Activated T-cell treated with anti-CD3 and anti-CD28 coated beads, Interleukin-2, amount 50 U/mL, for 72 hours (primary cell): ENCODE measurements at regions not wholly inside any gene's neighbourhood (a gene's known extent, or its start where the extent isn't known, plus 50 kb on each side); places are given as distances from the start of the nearest gene placed in this dataset.

ENCODE experiments used
- ATAC-seq, 2 donors: fragments of 150-1000 bp; cut with Tn5 transposase; replicated peaks in 1 of 2; 2 replicates each; pipeline ENCODE4 v1.10.0; 2021; ENCODE audit warnings: moderate library complexity in 2 of 2, mild to moderate bottlenecking in 1 of 2
- DNase-seq, 2 donors: peaks; one replicate each; pipeline ENCODE4 v3.0.0; 2021 to 2022; ENCODE audit warnings: mixed read lengths in 1 of 2
- H3K27ac Mint-ChIP-seq: one replicate; pipeline ENCODE4 v1.8.0; 2022; ENCODE audit warnings: mild to moderate bottlenecking, moderate library complexity, mixed read lengths
- H3K27me3 Mint-ChIP-seq: one replicate; pipeline ENCODE4 v1.8.0; 2022; ENCODE audit warnings: low read depth, mixed read lengths
- H3K36me3 Mint-ChIP-seq, 2 donors: one replicate each; pipeline ENCODE4 v1.8.0; 2022; ENCODE audit warnings: mixed read lengths in 2 of 2, mild to moderate bottlenecking in 1 of 2; ENCODE audit not compliant: insufficient read depth in 2 of 2
- H3K4me1 Mint-ChIP-seq: one replicate; pipeline ENCODE4 v1.8.0; 2022; ENCODE audit warnings: low read depth, mixed read lengths
- H3K4me3 Mint-ChIP-seq, 2 donors: one replicate each; pipeline ENCODE4 v1.8.0; 2022; ENCODE audit warnings: mild to moderate bottlenecking in 2 of 2, mixed read lengths in 2 of 2, moderate library complexity in 2 of 2
- H3K9me3 Mint-ChIP-seq, 2 donors: one replicate each; pipeline ENCODE4 v1.8.0; 2022; ENCODE audit warnings: mixed read lengths in 2 of 2

DNA sequence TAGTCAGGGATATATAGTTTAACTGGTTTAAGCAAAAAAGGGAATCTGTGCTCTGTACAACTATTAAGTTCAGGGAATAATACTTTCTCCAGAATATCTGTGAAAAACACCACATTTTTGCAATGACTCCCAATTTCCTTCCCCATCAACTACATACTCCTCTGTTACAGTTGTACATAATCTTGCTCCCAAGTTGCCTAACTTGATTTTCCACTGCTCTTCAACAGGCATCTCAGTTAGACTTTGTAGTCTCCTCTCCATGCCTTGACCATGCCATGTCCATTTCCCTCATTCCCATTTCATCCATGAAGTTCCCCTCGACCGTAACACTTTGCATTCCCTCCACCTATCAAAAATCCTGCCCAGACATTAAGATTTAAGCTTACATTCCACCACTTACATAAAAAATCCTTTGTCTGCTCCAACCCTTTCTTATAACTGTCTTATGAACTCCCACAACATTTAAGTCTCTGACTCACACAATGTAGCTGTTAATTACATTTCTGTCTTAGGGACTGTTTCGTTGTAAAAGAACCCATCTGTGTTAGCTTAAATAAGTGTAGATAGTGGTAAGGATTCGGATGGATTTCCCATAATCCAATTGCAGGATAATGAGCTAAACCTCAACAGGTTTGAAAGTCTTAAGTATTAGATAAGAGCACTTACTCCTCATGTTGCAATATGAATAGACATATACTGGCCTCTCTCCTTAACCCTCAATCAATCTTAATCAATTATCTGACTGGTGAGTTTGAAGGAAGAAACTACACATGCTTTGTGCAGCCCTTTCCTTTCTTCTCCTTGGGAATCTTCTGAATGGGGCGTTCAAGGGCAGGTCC, 156.5 kb downstream of the PAWR start:
- no peak for ATAC-seq
- Mint-ChIP-seq H3K27ac (no peak overlapping the region), H3K36me3 (no peaks in the 10 kb centered on the region)

DNA sequence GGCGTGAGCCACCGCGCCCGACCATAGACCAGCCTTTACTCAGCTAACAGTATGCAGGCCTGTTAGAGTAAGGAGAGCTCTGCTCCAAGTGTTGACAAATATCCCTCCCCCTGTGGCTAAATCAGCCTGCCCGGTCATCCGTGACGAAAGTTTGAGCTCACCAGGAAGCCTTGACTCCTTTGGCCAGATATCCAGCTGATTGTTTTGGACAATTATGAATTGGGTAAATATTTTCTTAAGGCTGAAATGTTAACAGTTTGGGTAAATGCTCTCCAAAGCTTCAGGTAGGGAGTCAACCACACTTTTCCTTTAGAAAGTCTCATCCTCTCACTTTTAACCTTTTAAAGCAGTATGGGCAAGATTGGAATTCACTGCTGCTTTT, 157.9 kb downstream of the PAWR start:
- no peak overlapping the region for H3K4me3 Mint-ChIP-seq
- H3K9me3 Mint-ChIP-seq = peaks cover 0 to 4% of the 10 kb centered on the region in 2 donors
- H3K27me3 Mint-ChIP-seq = no peaks in the 10 kb centered on the region
- H3K27ac Mint-ChIP-seq = no peak overlapping the region
- no peaks in the 10 kb centered on the region for H3K36me3 Mint-ChIP-seq
- ATAC-seq = no peak
- DNase-seq = no peak
- H3K4me1 Mint-ChIP-seq = no peaks in the 10 kb centered on the region

More for the DNA sequence above, 156.5 kb downstream of the PAWR start:
- DNase-seq = no peak
- H3K27me3 Mint-ChIP-seq = no peaks in the 10 kb centered on the region
- H3K4me3 Mint-ChIP-seq = no peak overlapping the region
- H3K4me1 Mint-ChIP-seq = no peaks in the 10 kb centered on the region
- peaks cover 0 to 3% of the 10 kb centered on the region in 2 donors for H3K9me3 Mint-ChIP-seq

DNA sequence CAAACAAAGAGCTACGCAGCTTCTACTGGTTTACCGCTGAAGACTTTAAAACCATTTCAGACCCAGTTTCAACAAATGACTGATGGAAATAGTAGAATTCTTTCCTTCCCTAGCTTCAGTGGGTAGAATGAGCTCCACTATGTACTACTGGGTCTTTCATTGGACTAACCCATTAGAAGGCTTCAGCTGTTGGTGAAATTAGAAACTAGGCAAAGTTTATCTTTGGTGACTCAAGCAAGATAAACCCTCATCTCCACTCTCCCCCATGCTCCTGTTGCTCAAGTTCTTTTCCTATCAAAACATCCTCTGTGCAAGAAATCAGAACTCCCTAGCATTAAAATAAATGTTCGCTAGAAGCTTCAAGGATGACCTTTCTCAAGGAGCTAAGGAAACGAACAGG, 159.2 kb downstream of the PAWR start:
- Mint-ChIP-seq H3K9me3 (peaks cover 0 to 4% of the 10 kb centered on the region in 2 donors), H3K4me1 (no peaks in the 10 kb centered on the region), H3K27ac (no peak overlapping the region), H3K36me3 (no peaks in the 10 kb centered on the region), H3K4me3 (no peak overlapping the region), H3K27me3 (no peaks in the 10 kb centered on the region)
- ATAC-seq (no peak), DNase-seq (no peak)

DNA sequence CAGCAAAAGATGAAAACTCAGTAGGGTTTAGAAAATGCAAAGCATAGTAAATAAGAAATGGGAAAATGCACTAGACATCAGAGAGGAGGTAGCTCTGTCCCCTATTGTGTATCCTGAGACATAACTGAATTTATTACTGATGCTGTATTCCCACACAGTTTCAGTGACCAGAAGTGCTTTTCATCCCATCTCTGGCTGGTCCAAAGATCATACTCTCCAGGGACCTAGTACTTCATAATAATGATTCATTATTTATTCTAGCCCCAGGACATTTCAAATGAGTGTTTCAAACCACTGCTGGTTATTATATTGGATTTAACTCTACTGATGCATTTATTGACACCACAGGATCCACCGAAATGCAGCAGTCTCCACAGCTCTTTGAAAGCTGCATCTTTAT, 163.3 kb downstream of the PAWR start:
- no peak for DNase-seq
- ATAC-seq = no peak
- H3K4me1 Mint-ChIP-seq = no peaks in the 10 kb centered on the region

DNA sequence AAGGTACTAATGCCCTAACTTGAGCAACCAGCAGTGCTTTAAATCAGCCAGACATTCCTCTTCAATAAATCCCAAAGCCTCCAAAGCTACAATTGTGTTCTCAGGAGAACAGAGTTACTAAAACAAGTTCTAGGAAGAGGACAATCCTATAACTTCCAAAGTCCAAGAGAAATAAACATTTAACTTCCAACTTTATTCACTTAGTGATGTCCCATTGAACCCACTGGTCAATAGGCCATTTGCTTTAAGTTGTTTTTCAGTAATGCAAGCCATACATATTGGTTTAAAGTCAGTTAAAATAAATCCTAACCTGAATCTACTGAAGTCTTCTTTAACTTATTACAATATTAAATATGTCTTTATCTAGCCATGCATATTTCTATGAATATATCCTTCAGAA, 165.4 kb downstream of the PAWR start:
- Mint-ChIP-seq H3K27me3 (no peaks in the 10 kb centered on the region), H3K9me3 (peaks cover 0 to 4% of the 10 kb centered on the region in 2 donors), H3K27ac (no peak overlapping the region), H3K36me3 (no peaks in the 10 kb centered on the region), H3K4me1 (no peaks in the 10 kb centered on the region), H3K4me3 (no peak overlapping the region)
- no peak for DNase-seq
- no peak for ATAC-seq

More for the DNA sequence above, 163.3 kb downstream of the PAWR start:
- Mint-ChIP-seq H3K27me3 (no peaks in the 10 kb centered on the region), H3K36me3 (no peaks in the 10 kb centered on the region), H3K4me3 (no peak overlapping the region), H3K27ac (no peak overlapping the region), H3K9me3 (peaks cover 0 to 4% of the 10 kb centered on the region in 2 donors)

DNA sequence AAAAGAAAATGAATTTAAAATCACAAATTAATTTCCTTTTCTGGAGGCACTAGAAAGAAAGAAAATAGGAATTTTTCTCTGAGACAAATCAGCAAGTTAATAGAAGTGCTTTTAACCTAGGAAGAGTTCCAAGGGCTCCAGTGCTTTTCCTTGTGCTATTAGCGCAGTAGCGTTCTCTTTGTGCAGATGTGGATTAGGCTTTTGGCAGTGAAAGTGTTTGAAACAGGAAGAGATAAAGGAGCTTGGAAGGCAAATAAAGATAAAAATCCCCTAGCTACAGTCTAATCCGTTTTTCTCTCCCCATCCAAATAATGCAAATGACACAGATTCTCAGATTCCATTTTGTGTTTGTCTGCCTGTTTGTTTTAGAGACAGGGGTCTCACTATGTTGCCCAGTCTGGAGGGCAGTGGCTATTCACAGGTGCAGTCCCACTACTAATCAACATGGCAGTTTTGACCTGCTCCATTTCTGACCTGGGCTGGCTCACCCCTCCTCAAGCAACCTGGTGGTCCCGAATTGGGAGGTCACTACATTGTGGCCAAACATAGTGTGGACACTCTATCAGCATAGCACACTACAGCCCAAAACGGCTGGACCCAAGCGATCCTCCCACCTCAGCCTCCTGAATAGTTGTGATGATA, 166.1 kb downstream of the PAWR start:
- H3K4me1 Mint-ChIP-seq = no peaks in the 10 kb centered on the region
- DNase-seq (no peak), ATAC-seq (no peak)
- no peaks in the 10 kb centered on the region for H3K36me3 Mint-ChIP-seq
- peaks cover 0 to 4% of the 10 kb centered on the region in 2 donors for H3K9me3 Mint-ChIP-seq
- H3K27me3 Mint-ChIP-seq = no peaks in the 10 kb centered on the region
- no peak overlapping the region for H3K4me3 Mint-ChIP-seq
- H3K27ac Mint-ChIP-seq = no peak overlapping the region

DNA sequence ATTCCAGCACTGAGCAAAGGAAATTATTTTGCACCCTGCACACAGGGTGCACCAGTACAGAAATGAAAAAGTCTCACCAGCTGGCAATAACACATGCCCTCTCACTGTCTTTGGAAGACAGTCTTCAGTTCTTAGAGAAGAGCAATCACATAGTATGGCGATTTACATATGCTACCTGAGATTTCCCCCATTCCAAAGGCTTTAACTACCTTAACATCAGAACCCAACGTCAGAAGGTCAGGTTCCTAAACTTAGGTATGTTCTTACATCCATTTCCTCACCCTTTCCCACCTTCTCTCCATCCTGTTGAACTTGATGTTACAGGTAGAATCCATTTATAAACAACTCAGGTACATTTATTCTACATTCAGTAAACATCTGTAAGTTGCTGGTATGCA, 167.8 kb downstream of the PAWR start:
- Mint-ChIP-seq H3K27me3 (no peaks in the 10 kb centered on the region), H3K36me3 (no peaks in the 10 kb centered on the region), H3K9me3 (no peaks in the 10 kb centered on the region), H3K27ac (no peak overlapping the region), H3K4me3 (no peak overlapping the region), H3K4me1 (no peaks in the 10 kb centered on the region)
- DNase-seq (no peak), ATAC-seq (no peak)

DNA sequence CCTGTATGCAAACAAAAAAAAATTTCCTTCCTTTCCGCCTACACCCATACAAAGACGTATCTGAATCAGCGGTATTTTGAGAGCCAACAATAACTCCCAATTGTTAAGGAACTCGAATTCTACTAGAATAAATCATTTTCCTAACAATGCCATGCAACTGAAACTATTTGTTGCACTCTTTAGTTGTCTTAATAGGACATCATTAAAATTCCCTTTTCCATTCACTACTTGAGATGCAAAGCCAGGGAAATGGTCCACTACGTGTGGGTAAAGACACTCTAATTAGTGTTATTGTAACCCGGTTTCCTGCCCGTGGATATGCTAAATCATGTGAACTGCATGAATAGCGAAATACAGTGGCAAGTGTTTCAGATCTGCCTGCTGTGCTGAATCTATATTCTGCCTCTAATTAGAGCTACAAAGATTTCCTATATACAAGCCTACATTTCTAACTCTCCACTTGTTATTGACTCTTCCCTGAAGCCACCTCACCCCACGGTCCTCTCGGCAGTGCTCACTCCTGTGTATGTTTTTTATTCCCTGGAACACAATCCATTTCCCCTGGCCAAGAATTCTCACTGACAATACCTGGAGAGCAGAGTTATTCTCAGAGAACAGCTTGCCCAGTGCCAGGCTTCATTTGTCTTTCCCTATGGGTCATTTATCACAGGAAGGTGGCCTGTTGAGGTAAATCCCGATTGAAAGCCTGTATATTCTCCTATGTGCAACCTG, 168.3 kb downstream of the PAWR start:
- Mint-ChIP-seq H3K27ac (no peak overlapping the region), H3K9me3 (no peaks in the 10 kb centered on the region)

DNA sequence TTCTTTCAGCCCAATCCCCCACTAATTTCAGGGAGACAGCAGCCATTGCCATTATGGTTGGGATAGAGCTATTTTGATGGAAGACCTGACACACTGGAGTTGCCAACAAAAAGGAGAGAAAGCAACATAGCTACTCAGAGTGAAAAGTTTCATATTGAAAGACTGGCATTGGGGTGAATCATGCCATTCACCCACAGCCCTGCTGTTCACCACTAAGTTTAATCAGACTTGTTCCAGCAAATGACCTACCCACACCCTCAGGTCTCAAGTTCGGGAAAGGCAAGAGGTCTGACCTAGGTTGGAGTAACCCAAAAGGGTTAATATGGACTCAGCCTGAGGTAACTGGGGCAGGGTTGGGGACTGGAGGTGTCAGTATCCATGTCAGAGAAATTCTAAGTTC, 169.2 kb downstream of the PAWR start:
- Mint-ChIP-seq H3K27ac (no peak overlapping the region), H3K36me3 (no peaks in the 10 kb centered on the region), H3K4me3 (no peak overlapping the region), H3K4me1 (no peaks in the 10 kb centered on the region), H3K27me3 (no peaks in the 10 kb centered on the region), H3K9me3 (peaks cover 0 to 4% of the 10 kb centered on the region in 2 donors)
- ATAC-seq (peak in 1 of 2 donors; percentile 23), DNase-seq (no peak)

More for the DNA sequence above, 168.3 kb downstream of the PAWR start:
- no peaks in the 10 kb centered on the region for H3K27me3 Mint-ChIP-seq
- ATAC-seq (no peak), DNase-seq (no peak)
- H3K4me3 Mint-ChIP-seq = no peak overlapping the region
- H3K36me3 Mint-ChIP-seq = no peaks in the 10 kb centered on the region
- no peaks in the 10 kb centered on the region for H3K4me1 Mint-ChIP-seq

DNA sequence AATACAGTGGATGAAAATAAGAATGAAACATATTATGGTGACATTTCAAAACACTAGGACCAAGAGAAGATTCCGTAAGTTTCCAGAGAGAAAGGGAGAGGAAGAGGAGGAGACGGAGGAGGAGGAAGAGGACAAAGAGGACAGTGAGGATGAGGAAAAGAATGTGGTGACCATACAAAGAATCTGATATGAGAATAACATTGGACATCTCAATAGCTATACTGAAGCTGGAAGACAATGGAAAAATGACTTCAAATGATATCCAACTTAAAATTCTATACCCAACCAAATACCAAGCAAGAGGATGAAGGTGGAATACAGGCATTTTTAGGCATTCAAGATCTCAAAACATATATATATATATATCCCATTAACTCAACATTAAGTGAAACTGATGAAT, 173.4 kb downstream of the PAWR start:
- peaks cover 3 to 6% of the 10 kb centered on the region in 2 donors for H3K36me3 Mint-ChIP-seq
- ATAC-seq (no peak), DNase-seq (no peak)
- H3K27me3 Mint-ChIP-seq = no peaks in the 10 kb centered on the region
- no peaks in the 10 kb centered on the region for H3K4me1 Mint-ChIP-seq
- peaks cover 7 to 12% of the 10 kb centered on the region in 2 donors for H3K9me3 Mint-ChIP-seq
- H3K4me3 Mint-ChIP-seq = no peak overlapping the region
- H3K27ac Mint-ChIP-seq = no peak overlapping the region

DNA sequence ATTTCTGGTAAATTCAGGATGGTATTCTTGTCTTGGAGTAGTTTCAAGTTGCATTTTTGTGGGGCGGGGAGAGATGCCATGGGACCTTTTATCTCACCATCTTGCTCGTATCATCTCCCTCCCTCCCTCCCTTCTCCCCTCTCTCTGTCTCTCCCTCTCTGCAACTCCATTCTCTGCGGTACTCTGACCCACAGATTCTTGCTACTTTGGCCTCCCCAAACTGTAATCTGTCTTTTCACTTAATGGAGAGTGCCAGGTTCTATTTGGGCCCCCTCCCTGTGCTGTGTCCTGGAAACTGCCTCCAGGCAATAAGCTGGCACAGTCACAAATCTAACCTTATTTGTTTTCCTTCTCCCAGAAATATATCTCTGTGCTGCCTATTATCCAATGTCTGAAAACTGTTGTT, 175.2 kb downstream of the PAWR start:
- Mint-ChIP-seq H3K36me3 (peaks cover 3 to 6% of the 10 kb centered on the region in 2 donors), H3K27me3 (no peaks in the 10 kb centered on the region), H3K9me3 (peaks cover 7 to 12% of the 10 kb centered on the region in 2 donors), H3K4me1 (no peaks in the 10 kb centered on the region), H3K27ac (no peak overlapping the region), H3K4me3 (no peak overlapping the region)
- no peak for DNase-seq
- no peak for ATAC-seq

DNA sequence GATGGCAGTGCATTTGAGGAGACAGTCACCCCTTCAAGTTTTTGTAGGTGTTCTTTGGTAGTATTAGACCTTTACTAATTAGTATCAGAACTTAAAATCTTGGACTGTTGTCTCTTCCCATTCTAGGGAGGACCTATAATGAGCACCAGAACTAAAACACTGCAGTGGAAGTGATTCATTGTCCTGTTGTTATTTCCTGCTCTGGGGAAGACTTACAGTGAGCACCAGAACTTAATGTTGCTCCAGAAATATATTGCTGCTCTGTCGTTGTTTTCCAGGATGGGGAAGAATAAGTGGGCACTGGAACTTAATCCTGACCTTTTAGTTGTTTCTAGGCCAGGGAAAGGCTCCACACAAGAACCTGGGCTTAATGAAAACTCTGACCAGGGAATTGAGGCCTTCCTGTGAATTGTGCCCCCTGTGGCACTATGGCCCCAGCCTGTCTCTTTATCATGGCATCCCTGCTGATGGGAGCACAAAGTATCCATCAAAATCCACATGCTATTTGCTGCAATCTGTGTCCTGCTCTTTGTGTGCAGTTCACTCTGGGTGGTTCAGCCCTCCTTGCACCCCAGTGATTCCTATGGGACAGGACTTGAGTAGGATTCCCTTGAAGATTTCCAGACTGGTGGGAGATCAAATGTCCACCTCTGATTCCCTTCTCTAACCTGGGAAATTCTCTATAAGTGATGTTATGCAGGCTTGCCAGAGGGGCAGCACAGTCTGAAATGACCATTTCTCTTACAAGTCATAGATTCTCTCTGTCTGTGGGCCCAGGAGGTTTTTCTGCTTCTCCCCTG, 175.8 kb downstream of the PAWR start:
- H3K36me3 Mint-ChIP-seq = peaks cover 3 to 8% of the 10 kb centered on the region in 2 donors
- no peak overlapping the region for H3K27ac Mint-ChIP-seq
- H3K9me3 Mint-ChIP-seq = peaks cover 7 to 12% of the 10 kb centered on the region in 2 donors
- DNase-seq (no peak), ATAC-seq (no peak)
- no peaks in the 10 kb centered on the region for H3K27me3 Mint-ChIP-seq
- no peak overlapping the region for H3K4me3 Mint-ChIP-seq
- H3K4me1 Mint-ChIP-seq = no peaks in the 10 kb centered on the region
